K562 (cell line): ENCODE measurements at regions not wholly inside any gene's neighbourhood (a gene's known extent, or its start where the extent isn't known, plus 50 kb on each side); places are given as distances from the start of the nearest gene placed in this dataset.

ENCODE experiments used
- ATF3 ChIP-seq, 2 experiments: fragments of 450-650 bp in 1 of 2; sonication (generic) in 1 of 2; formaldehyde crosslinking in 1 of 2; IDR thresholded peaks in 1 of 2; conservative IDR thresholded peaks in 1 of 2; 2 replicates each; pipeline versions ENCODE4 v1.6.1 to v1.8.1; 2016 to 2023; ENCODE audit warnings: mild to moderate bottlenecking in 2 of 2, moderate library complexity in 2 of 2, inconsistent platforms in 1 of 2, missing genetic modification reagents in 1 of 2
- ATF4 ChIP-seq: fragments of 450-650 bp; formaldehyde crosslinking; IDR thresholded peaks from 2 replicates; pipeline ENCODE4 v1.4.0; 2022; ENCODE audit warnings: mild to moderate bottlenecking, moderate library complexity
- CAMTA2 ChIP-seq: fragments of 250-450 bp; sonication (Bioruptor Pico); conservative IDR thresholded peaks from 2 replicates; pipeline ENCODE4 v1.5.1; 2022
- CTCF ChIP-seq, 3 experiments: IDR thresholded peaks in 2 of 3; conservative IDR thresholded peaks in 1 of 3; 2 replicates each; pipeline ENCODE4 v1.5.1; 2011 to 2012; ENCODE audit warnings: low read length in 3 of 3, mild to moderate bottlenecking in 3 of 3, control low read depth in 2 of 3, improper control_type of control experiment in 1 of 3, inconsistent platforms in 1 of 3, low read depth in 1 of 3, mixed read lengths in 1 of 3, moderate library complexity in 1 of 3; ENCODE audit not compliant: insufficient read depth in 2 of 3
- MAFK ChIP-seq: IDR thresholded peaks from 2 replicates; pipeline ENCODE4 v1.6.1; 2011; ENCODE audit warnings: low read length, improper control_type of control experiment
- MITF ChIP-seq: IDR thresholded peaks from 2 replicates; pipeline ENCODE4 v1.6.1; 2014; ENCODE audit warnings: antibody characterized with exemption
- POLR2AphosphoS5 ChIP-seq: IDR thresholded peaks from 2 replicates; pipeline ENCODE4 v1.6.1; 2011; ENCODE audit warnings: mild to moderate bottlenecking, low read depth, low read length, moderate library complexity; ENCODE audit not compliant: control insufficient read depth, insufficient read depth
- XRCC5 ChIP-seq: fragments of 200-400 bp; formaldehyde crosslinking; IDR thresholded peaks from 2 replicates; pipeline ENCODE4 v1.6.1; 2017; ENCODE audit warnings: low read depth, mild to moderate bottlenecking, low read length
- ZBTB1 ChIP-seq: sonication (generic); formaldehyde crosslinking; IDR thresholded peaks from 2 replicates; pipeline ENCODE4 v1.8.1; 2023; ENCODE audit warnings: missing genetic modification reagents, low read depth, mild to moderate bottlenecking, borderline replicate concordance

- no peak for TF ChIP-seq CTCF (IDR thresholded peaks at IDR 0.05 in 2 of 3, conservative IDR thresholded peaks at IDR 0.05 in 1 of 3; ENCODE audit: insufficient read depth in 2 of 3, low read depth in 1 of 3, low read length in 3 of 3)
- no peak for TF ChIP-seq MITF
- no peak for TF ChIP-seq ATF4 (CRISPR knock-in tag)
- no peak for TF ChIP-seq MAFK
- no peak for TF ChIP-seq CAMTA2
- TF ChIP-seq POLR2AphosphoS5 = no peak
- no peak for TF ChIP-seq ZBTB1 (CRISPR knock-in tag)
- TF ChIP-seq XRCC5 = no peak
- TF ChIP-seq ATF3 (IDR thresholded peaks at IDR 0.05) = no peak
- no peak for TF ChIP-seq ATF3 (CRISPR knock-in tag; conservative IDR thresholded peaks at IDR 0.05)
These were observed 169.8 kb upstream of the PKDCC start for GRCh38 chr2:41878056-41878455.
